ENCODE measurements at regions not wholly inside any gene's neighbourhood (a gene's known extent, or its start where the extent isn't known, plus 50 kb on each side); places are given as distances from the start of the nearest gene placed in this dataset.

GRCh38 chr10:33732161-33732680 lies 397.8 kb upstream of the NRP1 start:
- TF ChIP-seq POLR2A (IDR thresholded peaks at IDR 0.05) (no peak), CTCF (IDR thresholded peaks at IDR 0.05) (no peak)

Data from uterus (tissue), 2 donors.